ENCODE measurements at regions not wholly inside any gene's neighbourhood (a gene's known extent, or its start where the extent isn't known, plus 50 kb on each side); places are given as distances from the start of the nearest gene placed in this dataset.

DNA sequence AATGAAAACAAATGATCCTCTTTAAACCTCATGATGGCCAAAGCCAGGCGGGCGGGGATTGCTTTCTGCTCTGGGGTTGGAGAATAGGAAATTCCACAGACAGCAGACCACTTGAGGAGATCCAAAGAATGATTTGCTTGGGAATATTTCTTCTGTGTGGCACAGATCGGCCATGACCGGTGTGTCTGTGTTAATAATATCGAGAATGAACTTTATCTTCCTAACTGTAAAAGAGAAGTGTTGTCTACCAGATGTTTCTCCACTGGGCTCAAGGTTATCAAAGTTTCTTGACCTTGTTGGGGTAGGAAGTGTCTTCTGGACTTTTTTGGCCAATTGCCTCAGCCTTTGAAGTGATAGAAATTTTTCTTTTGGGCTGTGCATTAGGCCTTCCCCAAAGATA, 186.6 kb upstream of the ZFHX3 start:
- TF ChIP-seq SP1 (IDR thresholded peaks at IDR 0.05) (no peak), FOXK2 (IDR thresholded peaks at IDR 0.05) (no peak), ZNF384 (IDR thresholded peaks at IDR 0.05) (no peak), BHLHE40 (IDR thresholded peaks at IDR 0.05; ENCODE audit: borderline replicate concordance) (no peak), FOXM1 (IDR thresholded peaks at IDR 0.05; ENCODE audit: borderline replicate concordance) (no peak), LEF1 (IDR thresholded peaks at IDR 0.05; ENCODE audit: borderline replicate concordance) (no peak)

Measured in HEK293T (cell line).